OCI-LY3 (cell line): ENCODE measurements at regions not wholly inside any gene's neighbourhood (a gene's known extent, or its start where the extent isn't known, plus 50 kb on each side); places are given as distances from the start of the nearest gene placed in this dataset.

Source experiments
- CTCF ChIP-seq: fragments of 200-600, 300-600 bp; sonication (generic); IDR thresholded peaks from 2 replicates; pipeline ENCODE4 v1.5.1; 2014; ENCODE audit warnings: antibody characterized with exemption, low read length, low read depth
- EZH2phosphoT487 ChIP-seq: fragments of 200-600 bp; shearing (Covaris generic); IDR thresholded peaks from 2 replicates; pipeline ENCODE4 v1.6.1; 2018; ENCODE audit warnings: antibody characterized with exemption, mixed run types, low read depth

GRCh38 chr10:117647306-117647705 lies 104.8 kb downstream of the EMX2 start:
- TF ChIP-seq CTCF (no peak), EZH2phosphoT487 (no peak)
